ENCODE measurements at regions not wholly inside any gene's neighbourhood (a gene's known extent, or its start where the extent isn't known, plus 50 kb on each side); places are given as distances from the start of the nearest gene placed in this dataset.
A peak's percentile ranks its signal among the peaks of the same experiment; 100 is the strongest.

GRCh38 chr7:127504715-127505114, 80.7 kb downstream of the GCC1 start (continued):
- no peak for TF ChIP-seq ZNF609 (CRISPR knock-in tag; IDR thresholded peaks at IDR 0.05; ENCODE audit: borderline replicate concordance)
- TF ChIP-seq CCDC6 (CRISPR knock-in tag; IDR thresholded peaks at IDR 0.05): no peak
- no peak for TF ChIP-seq ZNF580 (CRISPR knock-in tag; IDR thresholded peaks at IDR 0.05; ENCODE audit: borderline replicate concordance, low read depth)
- no peak for TF ChIP-seq SP4 (CRISPR knock-in tag; IDR thresholded peaks at IDR 0.05)
- TF ChIP-seq SP2 (CRISPR knock-in tag; IDR thresholded peaks at IDR 0.05): no peak
- TF ChIP-seq, protein P1, sequence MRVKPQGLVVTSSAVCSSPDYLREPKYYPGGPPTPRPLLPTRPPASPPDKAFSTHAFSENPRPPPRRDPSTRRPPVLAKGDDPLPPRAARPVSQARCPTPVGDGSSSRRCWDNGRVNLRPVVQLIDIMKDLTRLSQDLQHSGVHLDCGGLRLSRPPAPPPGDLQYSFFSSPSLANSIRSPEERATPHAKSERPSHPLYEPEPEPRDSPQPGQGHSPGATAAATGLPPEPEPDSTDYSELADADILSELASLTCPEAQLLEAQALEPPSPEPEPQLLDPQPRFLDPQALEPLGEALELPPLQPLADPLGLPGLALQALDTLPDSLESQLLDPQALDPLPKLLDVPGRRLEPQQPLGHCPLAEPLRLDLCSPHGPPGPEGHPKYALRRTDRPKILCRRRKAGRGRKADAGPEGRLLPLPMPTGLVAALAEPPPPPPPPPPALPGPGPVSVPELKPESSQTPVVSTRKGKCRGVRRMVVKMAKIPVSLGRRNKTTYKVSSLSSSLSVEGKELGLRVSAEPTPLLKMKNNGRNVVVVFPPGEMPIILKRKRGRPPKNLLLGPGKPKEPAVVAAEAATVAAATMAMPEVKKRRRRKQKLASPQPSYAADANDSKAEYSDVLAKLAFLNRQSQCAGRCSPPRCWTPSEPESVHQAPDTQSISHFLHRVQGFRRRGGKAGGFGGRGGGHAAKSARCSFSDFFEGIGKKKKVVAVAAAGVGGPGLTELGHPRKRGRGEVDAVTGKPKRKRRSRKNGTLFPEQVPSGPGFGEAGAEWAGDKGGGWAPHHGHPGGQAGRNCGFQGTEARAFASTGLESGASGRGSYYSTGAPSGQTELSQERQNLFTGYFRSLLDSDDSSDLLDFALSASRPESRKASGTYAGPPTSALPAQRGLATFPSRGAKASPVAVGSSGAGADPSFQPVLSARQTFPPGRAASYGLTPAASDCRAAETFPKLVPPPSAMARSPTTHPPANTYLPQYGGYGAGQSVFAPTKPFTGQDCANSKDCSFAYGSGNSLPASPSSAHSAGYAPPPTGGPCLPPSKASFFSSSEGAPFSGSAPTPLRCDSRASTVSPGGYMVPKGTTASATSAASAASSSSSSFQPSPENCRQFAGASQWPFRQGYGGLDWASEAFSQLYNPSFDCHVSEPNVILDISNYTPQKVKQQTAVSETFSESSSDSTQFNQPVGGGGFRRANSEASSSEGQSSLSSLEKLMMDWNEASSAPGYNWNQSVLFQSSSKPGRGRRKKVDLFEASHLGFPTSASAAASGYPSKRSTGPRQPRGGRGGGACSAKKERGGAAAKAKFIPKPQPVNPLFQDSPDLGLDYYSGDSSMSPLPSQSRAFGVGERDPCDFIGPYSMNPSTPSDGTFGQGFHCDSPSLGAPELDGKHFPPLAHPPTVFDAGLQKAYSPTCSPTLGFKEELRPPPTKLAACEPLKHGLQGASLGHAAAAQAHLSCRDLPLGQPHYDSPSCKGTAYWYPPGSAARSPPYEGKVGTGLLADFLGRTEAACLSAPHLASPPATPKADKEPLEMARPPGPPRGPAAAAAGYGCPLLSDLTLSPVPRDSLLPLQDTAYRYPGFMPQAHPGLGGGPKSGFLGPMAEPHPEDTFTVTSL (CRISPR knock-in tag; IDR thresholded peaks at IDR 0.05; ENCODE audit: borderline replicate concordance): no peak
- no peak for TF ChIP-seq ZNF768 (CRISPR knock-in tag; IDR thresholded peaks at IDR 0.05)
- TF ChIP-seq HDAC2 (CRISPR knock-in tag; IDR thresholded peaks at IDR 0.05): no peak
- TF ChIP-seq PATZ1 (CRISPR knock-in tag; IDR thresholded peaks at IDR 0.05): 0 out of 2 replicates have a peak, but pooled peaks have one; percentile 17
